ENCODE measurements at regions not wholly inside any gene's neighbourhood (a gene's known extent, or its start where the extent isn't known, plus 50 kb on each side); places are given as distances from the start of the nearest gene placed in this dataset.
A peak's percentile ranks its signal among the peaks of the same experiment; 100 is the strongest.

GRCh38 chr1:57605933-57606332, 182.1 kb upstream of the DAB1 start:
- TF ChIP-seq, protein P1, sequence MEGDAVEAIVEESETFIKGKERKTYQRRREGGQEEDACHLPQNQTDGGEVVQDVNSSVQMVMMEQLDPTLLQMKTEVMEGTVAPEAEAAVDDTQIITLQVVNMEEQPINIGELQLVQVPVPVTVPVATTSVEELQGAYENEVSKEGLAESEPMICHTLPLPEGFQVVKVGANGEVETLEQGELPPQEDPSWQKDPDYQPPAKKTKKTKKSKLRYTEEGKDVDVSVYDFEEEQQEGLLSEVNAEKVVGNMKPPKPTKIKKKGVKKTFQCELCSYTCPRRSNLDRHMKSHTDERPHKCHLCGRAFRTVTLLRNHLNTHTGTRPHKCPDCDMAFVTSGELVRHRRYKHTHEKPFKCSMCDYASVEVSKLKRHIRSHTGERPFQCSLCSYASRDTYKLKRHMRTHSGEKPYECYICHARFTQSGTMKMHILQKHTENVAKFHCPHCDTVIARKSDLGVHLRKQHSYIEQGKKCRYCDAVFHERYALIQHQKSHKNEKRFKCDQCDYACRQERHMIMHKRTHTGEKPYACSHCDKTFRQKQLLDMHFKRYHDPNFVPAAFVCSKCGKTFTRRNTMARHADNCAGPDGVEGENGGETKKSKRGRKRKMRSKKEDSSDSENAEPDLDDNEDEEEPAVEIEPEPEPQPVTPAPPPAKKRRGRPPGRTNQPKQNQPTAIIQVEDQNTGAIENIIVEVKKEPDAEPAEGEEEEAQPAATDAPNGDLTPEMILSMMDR (IDR thresholded peaks at IDR 0.05; ENCODE audit: low read depth, low read length, missing control alignments), result no peak
- in situ Hi-C loops (cut with HindIII; ENCODE audit: low sequenced_read_pairs), result no loop called here
- no peak overlapping the region for H3K4me3 ChIP-seq (ENCODE audit: low read depth, low read length)
- no peak for DNase-seq (ENCODE audit: low read depth)

DNA sequence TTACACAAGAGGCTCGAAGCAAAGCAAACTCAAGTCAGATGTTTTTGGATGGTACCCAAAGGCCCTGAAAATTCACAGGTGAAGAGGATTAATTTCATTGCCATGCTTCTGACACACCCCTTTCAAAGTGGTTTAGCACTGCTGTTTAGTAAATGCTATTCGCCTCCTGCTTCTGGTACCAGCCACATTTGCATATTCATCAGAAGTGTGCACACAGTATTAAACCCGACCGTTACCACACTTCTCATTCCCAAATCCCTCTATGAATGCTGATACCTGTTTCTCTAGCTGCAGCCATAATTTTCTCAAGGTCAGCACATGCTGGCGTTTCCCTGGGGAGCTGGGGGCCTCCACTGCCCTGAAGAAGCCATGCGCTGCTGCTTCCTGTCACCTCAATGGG, 179.8 kb upstream of the DAB1 start:
- no peak for DNase-seq (ENCODE audit: low read depth)
- TF ChIP-seq, protein P1 (IDR thresholded peaks at IDR 0.05; ENCODE audit: low read depth, low read length, missing control alignments), result no peak
- in situ Hi-C loops (cut with HindIII; ENCODE audit: low sequenced_read_pairs), result no loop called here
- no peak overlapping the region for H3K4me3 ChIP-seq (ENCODE audit: low read depth, low read length)

DNA sequence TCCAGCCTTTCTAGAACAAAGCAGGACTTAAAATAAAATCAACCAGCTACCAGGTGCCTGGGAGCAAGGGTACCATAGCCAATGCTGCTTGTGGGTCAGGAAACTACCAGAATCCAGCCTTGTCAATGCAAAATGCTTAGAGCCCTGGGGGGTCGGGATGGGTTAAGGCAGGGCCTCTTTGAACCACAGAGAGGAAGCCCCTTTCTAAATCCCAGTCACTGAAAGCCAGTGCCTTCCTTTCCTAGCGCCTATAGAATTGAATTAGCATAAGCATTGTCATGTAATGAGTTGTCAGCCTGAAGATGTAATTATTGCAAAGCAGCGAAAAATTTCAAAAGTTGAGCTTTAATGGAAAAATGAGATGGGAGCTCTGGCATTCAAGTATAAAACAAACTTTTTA, 176.6 kb upstream of the DAB1 start:
- in situ Hi-C loops (cut with HindIII; ENCODE audit: low sequenced_read_pairs), result no loop called here
- TF ChIP-seq, protein P1 (IDR thresholded peaks at IDR 0.05; ENCODE audit: low read depth, low read length, missing control alignments), result no peak
- DNase-seq (ENCODE audit: low read depth), result no peak
- H3K4me3 ChIP-seq (ENCODE audit: low read depth, low read length), result no peak overlapping the region

GRCh38 chr1:57599236-57599994, 175.6 kb upstream of the DAB1 start:
- TF ChIP-seq, protein P1 (IDR thresholded peaks at IDR 0.05; ENCODE audit: low read depth, low read length, missing control alignments), result no peak
- no peak overlapping the region for H3K4me3 ChIP-seq (ENCODE audit: low read depth, low read length)
- peak; percentile 33 for DNase-seq (ENCODE audit: low read depth)
- in situ Hi-C loops (cut with HindIII; ENCODE audit: low sequenced_read_pairs), result no loop called here

- TF ChIP-seq, protein P1 (IDR thresholded peaks at IDR 0.05; ENCODE audit: low read depth, low read length, missing control alignments), result no peak
- in situ Hi-C loops (cut with HindIII; ENCODE audit: low sequenced_read_pairs), result no loop called here
- no peak overlapping the region for H3K4me3 ChIP-seq (ENCODE audit: low read depth, low read length)
- DNase-seq (ENCODE audit: low read depth), result no peak
These were observed 173.2 kb upstream of the DAB1 start for GRCh38 chr1:57597036-57597435.

GRCh38 chr1:57594002-57594401, 170.1 kb upstream of the DAB1 start:
- TF ChIP-seq, protein P1 (IDR thresholded peaks at IDR 0.05; ENCODE audit: low read depth, low read length, missing control alignments), result no peak
- in situ Hi-C loops (cut with HindIII; ENCODE audit: low sequenced_read_pairs), result no loop called here
- DNase-seq (ENCODE audit: low read depth), result no peak

More at GRCh38 chr1:57594002-57594401, 170.1 kb upstream of the DAB1 start:
- H3K4me3 ChIP-seq (ENCODE audit: low read depth, low read length), result no peak overlapping the region

All from astrocyte of the cerebellum (primary cell).